Loucy (cell line): ENCODE measurements at regions not wholly inside any gene's neighbourhood (a gene's known extent, or its start where the extent isn't known, plus 50 kb on each side); places are given as distances from the start of the nearest gene placed in this dataset.

Source experiments
- CTCF ChIP-seq: fragments of 200-600 bp; sonication (generic); conservative IDR thresholded peaks from 2 replicates; pipeline ENCODE4 v1.5.1; 2014; ENCODE audit warnings: mild to moderate bottlenecking, antibody characterized with exemption, low read length
- EZH2phosphoT487 ChIP-seq: fragments of 200-600 bp; IDR thresholded peaks from 2 replicates; pipeline ENCODE4 v1.6.1; 2018; ENCODE audit warnings: antibody characterized with exemption, mild to moderate bottlenecking, moderate library complexity, borderline replicate concordance

DNA sequence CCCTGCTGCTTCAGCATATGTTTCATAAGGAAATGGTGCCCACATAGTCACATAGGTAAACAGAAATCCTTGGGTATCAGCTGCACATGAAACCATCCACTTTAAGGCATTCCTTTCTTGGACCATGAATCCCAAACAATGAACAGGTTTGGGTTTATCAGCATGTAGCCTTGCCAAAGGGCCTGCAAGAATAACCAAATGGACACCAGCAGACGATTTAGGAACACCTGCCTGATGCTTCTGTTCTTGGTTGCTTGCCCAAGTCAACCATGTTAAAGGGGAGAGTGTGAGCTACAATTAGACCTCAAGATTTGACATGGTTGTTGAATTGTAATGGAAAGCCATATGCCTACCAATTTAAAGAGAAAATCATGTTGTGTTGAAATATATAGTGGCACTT lies 1342.7 kb upstream of the PIK3C3 start:
- TF ChIP-seq CTCF (no peak), EZH2phosphoT487 (no peak)
